ENCODE measurements at regions not wholly inside any gene's neighbourhood (a gene's known extent, or its start where the extent isn't known, plus 50 kb on each side); places are given as distances from the start of the nearest gene placed in this dataset.

GRCh38 chr1:9434247-9435152 is 104.8 kb upstream of the SLC25A33 start:
- TF ChIP-seq CTCF (IDR thresholded peaks at IDR 0.05) = no peak
- TF ChIP-seq USF1 (CRISPR knock-in tag; IDR thresholded peaks at IDR 0.05) = no peak
- TF ChIP-seq NR2C2 (CRISPR knock-in tag; IDR thresholded peaks at IDR 0.05) = no peak
- TF ChIP-seq ZNF317 (CRISPR knock-in tag; IDR thresholded peaks at IDR 0.05; ENCODE audit: borderline replicate concordance, low read depth) = no peak
- TF ChIP-seq CBFB (CRISPR knock-in tag; IDR thresholded peaks at IDR 0.05; ENCODE audit: low read depth) = no peak
- no peak for TF ChIP-seq TP53 (CRISPR knock-in tag; IDR thresholded peaks at IDR 0.05)
- no peak for TF ChIP-seq SP1 (CRISPR knock-in tag; conservative IDR thresholded peaks at IDR 0.05)
- TF ChIP-seq HMGXB4 (CRISPR knock-in tag; IDR thresholded peaks at IDR 0.05) = no peak
- no peak for TF ChIP-seq MXD4 (CRISPR knock-in tag; IDR thresholded peaks at IDR 0.05; ENCODE audit: borderline replicate concordance)
- no peak for TF ChIP-seq RELA (CRISPR knock-in tag; IDR thresholded peaks at IDR 0.05; ENCODE audit: borderline replicate concordance)
- TF ChIP-seq ATF2 (CRISPR knock-in tag; IDR thresholded peaks at IDR 0.05; ENCODE audit: borderline replicate concordance, low read depth) = no peak

All from WTC11 (cell line).